ENCODE measurements at regions not wholly inside any gene's neighbourhood (a gene's known extent, or its start where the extent isn't known, plus 50 kb on each side); places are given as distances from the start of the nearest gene placed in this dataset.

DNA sequence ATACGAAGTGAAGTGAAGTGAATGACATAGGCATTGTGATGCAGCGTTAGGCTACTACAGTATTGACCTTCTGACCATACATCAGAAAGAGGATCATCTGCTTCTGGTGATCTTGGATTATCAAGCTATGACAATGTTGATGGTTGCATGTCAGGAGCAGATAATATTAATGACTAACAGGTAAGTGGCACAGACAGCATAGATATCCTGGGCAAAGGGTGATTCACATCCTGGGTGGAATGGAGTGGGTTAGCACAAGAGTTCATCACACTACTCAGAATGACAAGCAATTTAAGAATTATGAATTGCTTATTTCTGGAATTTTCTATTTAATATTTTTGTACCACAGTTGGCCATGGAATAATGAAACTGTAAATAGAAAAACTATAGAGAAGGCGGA, 397.9 kb upstream of the ATP2B1 start:
- DNase-seq (no peak), ATAC-seq (no peak)
- TF ChIP-seq, protein P1, sequence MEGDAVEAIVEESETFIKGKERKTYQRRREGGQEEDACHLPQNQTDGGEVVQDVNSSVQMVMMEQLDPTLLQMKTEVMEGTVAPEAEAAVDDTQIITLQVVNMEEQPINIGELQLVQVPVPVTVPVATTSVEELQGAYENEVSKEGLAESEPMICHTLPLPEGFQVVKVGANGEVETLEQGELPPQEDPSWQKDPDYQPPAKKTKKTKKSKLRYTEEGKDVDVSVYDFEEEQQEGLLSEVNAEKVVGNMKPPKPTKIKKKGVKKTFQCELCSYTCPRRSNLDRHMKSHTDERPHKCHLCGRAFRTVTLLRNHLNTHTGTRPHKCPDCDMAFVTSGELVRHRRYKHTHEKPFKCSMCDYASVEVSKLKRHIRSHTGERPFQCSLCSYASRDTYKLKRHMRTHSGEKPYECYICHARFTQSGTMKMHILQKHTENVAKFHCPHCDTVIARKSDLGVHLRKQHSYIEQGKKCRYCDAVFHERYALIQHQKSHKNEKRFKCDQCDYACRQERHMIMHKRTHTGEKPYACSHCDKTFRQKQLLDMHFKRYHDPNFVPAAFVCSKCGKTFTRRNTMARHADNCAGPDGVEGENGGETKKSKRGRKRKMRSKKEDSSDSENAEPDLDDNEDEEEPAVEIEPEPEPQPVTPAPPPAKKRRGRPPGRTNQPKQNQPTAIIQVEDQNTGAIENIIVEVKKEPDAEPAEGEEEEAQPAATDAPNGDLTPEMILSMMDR (IDR thresholded peaks at IDR 0.05): no peak
- Histone ChIP-seq H3K27me3 (no peaks in the 10 kb centered on the region), H3K27ac (no peak overlapping the region), H3K4me3 (no peak overlapping the region), H3K36me3 (no peaks in the 10 kb centered on the region), H3K4me1 (no peaks in the 10 kb centered on the region), H3K9me3 (no peaks in the 10 kb centered on the region)
- intact Hi-C loops (cut with DNase I): no loop called here

DNA sequence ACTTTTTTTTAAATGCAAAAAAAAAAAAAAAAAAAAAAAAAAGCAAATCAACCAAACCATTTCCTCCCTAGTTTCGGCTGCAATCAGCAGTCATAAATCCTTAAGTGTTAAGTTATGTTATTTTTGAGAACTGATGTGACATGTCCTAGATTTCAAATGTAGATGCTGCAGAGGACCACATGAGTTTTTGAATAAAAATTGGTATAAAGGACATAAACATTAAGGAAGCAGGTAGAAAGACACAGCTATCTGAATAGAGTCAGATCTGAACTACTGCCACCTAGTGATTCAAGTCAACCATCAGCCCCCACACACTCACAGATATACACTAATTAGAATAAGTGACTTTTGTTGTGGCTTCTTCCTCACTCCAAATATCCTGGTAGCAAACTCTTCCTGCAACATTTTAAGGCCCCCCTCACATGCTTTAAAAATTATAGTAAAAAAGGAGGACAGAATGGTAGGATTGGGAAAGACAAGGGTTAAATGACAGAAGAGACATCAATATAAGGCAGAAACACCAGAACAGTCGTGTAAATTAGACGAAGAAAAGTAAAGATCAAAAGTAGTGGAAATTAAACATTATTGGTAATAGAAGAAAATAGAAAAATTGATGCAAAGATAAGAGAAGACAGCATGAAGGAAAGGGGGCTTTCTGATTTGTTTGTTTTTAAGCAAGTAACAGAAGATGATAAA, 394.5 kb upstream of the ATP2B1 start:
- no peak for DNase-seq
- Histone ChIP-seq H3K4me1 (peaks cover 3 to 6% of the 10 kb centered on the region in 2 donors), H3K9me3 (no peaks in the 10 kb centered on the region), H3K27me3 (no peaks in the 10 kb centered on the region), H3K27ac (no peak overlapping the region), H3K4me3 (no peak overlapping the region), H3K36me3 (no peaks in the 10 kb centered on the region)
- peak; percentile 60 for ATAC-seq
- TF ChIP-seq, protein P1 (IDR thresholded peaks at IDR 0.05): peak; percentile 26 to 41
- intact Hi-C loops (cut with DNase I): no loop called here

DNA sequence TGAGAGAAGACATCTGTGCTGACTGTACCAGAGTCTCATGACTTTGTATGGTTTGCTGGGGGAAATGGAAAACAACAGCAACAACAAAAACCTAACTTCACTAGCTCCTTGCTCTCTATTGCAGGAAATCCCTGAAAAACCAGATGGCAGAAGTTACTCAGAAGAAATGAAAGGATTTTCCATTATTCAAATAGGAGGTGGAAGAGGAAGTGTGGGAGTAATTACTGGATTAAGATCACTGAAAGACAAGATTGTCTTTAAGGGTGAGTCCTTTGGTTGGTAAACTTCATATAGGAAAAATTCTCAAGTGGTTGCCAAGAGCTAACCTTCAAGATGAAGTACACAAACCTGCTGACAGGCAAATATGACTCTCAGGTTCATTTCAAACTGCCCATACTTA, 391.9 kb upstream of the ATP2B1 start:
- DNase-seq (no peak), ATAC-seq (no peak)
- H3K4me1 ChIP-seq: peaks cover 6% of the 10 kb centered on the region in 2 donors
- no peak overlapping the region for H3K4me3 ChIP-seq
- H3K27me3 ChIP-seq: no peaks in the 10 kb centered on the region
- no peaks in the 10 kb centered on the region for H3K36me3 ChIP-seq
- intact Hi-C loops (cut with DNase I): no loop called here
- TF ChIP-seq, protein P1 (IDR thresholded peaks at IDR 0.05): no peak
- no peaks in the 10 kb centered on the region for H3K9me3 ChIP-seq
- no peak overlapping the region for H3K27ac ChIP-seq

DNA sequence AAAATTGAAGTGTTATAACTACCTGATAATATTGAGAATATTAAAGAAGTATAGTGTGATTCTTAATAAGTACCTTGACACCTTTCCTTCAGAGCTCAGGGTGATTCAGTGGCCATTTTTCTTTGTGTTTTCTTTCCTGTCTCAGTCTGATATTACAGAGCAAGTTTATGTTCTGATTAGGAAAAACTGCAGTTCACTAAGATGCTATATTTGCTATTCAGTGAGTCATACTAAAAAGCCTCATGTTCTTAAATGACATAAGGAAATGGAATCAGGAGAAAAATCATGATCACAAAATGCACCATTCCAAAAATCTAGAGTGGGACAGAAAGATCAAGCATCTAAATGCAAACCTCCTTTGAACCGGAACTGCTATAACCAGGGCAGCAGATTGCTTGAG, 390.6 kb upstream of the ATP2B1 start:
- H3K36me3 ChIP-seq: no peaks in the 10 kb centered on the region
- H3K27ac ChIP-seq: no peak overlapping the region
- no peak overlapping the region for H3K4me3 ChIP-seq
- DNase-seq (no peak), ATAC-seq (no peak)
- H3K4me1 ChIP-seq: peaks cover 6% of the 10 kb centered on the region in 2 donors
- H3K27me3 ChIP-seq: no peaks in the 10 kb centered on the region
- TF ChIP-seq, protein P1 (IDR thresholded peaks at IDR 0.05): no peak
- intact Hi-C loops (cut with DNase I): no loop called here
- H3K9me3 ChIP-seq: no peaks in the 10 kb centered on the region

DNA sequence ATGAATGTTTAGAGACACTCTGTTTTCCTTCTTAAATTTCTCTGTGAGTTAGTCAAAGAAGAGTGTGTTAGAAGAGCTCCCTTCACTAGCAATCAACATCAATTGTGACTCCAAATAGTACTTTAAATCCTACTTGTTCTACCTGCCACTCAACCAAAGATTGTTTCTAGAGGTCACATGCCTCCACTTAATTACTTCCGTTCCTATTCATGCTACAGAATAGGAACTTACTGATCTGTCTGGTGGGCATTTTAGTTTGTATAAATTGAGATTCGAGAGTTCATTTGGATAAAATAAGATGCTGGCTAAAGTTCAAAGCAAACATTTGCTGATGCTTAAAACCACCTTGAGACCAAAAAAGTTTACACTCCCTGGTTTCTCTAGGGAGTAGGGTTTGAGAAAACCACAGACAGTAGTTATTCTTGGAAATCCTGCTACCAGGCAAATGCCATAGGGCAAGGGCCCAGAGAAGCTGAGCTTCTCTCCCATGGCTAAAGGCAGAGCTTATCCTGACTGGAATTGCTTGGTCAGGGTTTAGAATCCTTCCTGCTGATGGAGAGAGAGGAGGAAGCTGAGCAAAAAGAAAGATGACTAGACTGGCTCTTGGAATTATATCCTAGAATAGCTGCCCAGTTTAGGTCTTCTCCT, 389.6 kb upstream of the ATP2B1 start:
- no peaks in the 10 kb centered on the region for H3K9me3 ChIP-seq
- H3K36me3 ChIP-seq: no peaks in the 10 kb centered on the region
- peak; percentile 86 for ATAC-seq
- no peak for DNase-seq
- TF ChIP-seq, protein P1 (IDR thresholded peaks at IDR 0.05): no peak
- no peaks in the 10 kb centered on the region for H3K27me3 ChIP-seq
- intact Hi-C loops (cut with DNase I): no loop called here
- no peak overlapping the region for H3K4me3 ChIP-seq
- no peak overlapping the region for H3K27ac ChIP-seq
- H3K4me1 ChIP-seq: peaks cover 6% of the 10 kb centered on the region in 2 donors

All from left lung (tissue), 4 donors.